Body of pancreas (tissue), 4 donors: ENCODE measurements at regions not wholly inside any gene's neighbourhood (a gene's known extent, or its start where the extent isn't known, plus 50 kb on each side); places are given as distances from the start of the nearest gene placed in this dataset.

Experiments
- CTCF ChIP-seq, 7 experiments: fragments of 450-650 bp in 4 of 7; fragments of 200-600 bp in 3 of 7; sonication (generic) in 3 of 7; IDR thresholded peaks; one replicate each; pipeline ENCODE4 v1.5.1; 2016 to 2019; ENCODE audit warnings: antibody characterized with exemption in 7 of 7
- POLR2A ChIP-seq, 3 donors: fragments of 450-650 bp; IDR thresholded peaks; one replicate each; pipeline ENCODE4 v1.6.1; 2016; ENCODE audit warnings: antibody characterized with exemption in 3 of 3, mild to moderate bottlenecking in 2 of 3

- TF ChIP-seq POLR2A (IDR thresholded peaks at IDR 0.05) (no peak), CTCF (IDR thresholded peaks at IDR 0.05) (no peak)
Measured at GRCh38 chr6:163826629-163827028, 412.1 kb downstream of the QKI start.
